ENCODE measurements at regions not wholly inside any gene's neighbourhood (a gene's known extent, or its start where the extent isn't known, plus 50 kb on each side); places are given as distances from the start of the nearest gene placed in this dataset.

GRCh38 chrX:85517994-85518718, 138.7 kb upstream of the POF1B start:
- no peak for DNase-seq

DNA sequence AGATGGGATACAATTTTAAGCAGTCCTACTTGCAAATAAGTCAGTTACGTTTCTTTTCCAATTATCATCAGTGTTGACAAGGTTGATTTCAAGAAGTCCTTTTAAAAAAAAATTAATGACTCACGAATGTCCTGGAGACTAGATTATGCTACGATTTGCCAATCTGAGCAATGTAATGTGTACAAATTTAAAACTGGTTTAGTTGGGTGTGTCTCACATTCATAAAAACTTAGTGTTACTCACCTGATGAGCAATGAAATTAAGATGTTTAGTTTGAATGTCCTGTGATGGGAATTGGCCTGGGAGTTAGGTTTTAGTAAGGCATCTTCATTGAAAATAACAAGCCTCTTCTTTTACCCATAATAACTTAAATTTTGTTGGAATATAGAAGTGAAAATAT, 136.7 kb upstream of the POF1B start:
- no peak for DNase-seq

DNA sequence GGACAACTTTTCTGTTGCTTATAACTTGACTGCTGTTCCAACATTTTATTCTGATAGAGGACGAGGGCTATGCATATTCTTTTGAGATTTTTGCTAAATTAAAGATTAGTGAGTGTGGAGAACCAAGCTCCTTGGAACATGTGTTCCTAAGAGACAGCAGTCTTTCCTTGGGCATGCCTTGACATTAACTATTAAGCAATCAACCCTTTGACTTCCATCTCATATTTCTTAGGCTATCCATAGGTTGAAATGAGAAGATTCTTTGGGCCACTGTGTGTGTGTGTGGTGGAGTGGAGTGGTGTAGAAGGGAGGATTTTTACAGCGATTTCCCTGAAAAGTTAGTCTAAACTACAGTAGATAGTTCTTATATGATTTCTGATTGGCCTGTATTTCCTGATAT, 127.4 kb upstream of the POF1B start:
- no peak for DNase-seq

GRCh38 chrX:85505801-85506200, 126.3 kb upstream of the POF1B start:
- no peak for DNase-seq

- no peak for DNase-seq
Observed at GRCh38 chrX:85504381-85504780, 124.9 kb upstream of the POF1B start.

DNA sequence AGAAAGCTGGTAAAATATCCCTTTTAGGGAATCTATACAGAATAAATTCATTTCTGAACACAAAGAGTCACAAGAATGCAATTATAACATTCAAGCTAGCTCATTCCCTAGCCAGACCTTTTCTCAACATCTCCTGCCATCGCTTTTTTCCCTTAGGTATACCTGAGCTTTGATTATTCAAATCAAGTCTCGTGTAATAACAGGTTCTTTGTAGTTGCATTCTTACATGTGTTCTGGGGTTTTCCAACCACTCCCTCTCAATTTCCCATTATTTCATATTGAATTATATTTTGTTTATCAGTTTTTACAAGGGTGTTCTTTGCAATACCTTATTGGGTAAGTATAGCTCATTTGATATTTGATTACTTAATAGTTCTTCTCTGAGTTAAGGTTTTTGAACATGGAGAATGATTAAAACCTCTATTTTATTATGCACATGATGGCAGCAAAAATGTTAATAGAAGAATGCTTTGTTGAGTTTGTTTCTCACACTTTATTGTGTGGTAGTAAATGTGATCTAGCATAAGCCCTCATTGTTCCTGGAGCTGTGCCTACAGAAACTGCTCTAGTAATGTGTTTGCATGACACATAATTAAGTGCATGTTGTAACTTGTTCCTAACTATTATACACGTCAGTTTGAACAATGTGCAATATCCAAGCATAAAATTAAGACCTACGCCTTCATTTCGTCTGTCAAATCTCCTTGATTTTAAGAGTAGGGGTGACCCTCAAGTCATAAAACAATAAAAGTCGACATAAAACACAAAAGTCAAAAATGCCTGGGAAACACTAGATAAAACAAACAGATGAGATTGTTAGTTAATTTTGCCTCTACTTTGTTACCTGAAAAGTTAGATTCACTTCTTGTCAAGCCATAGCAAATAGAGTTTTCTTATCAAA, 124.0 kb upstream of the POF1B start:
- DNase-seq: no peak

GRCh38 chrX:85501349-85501748, 121.9 kb upstream of the POF1B start:
- DNase-seq: no peak

DNA sequence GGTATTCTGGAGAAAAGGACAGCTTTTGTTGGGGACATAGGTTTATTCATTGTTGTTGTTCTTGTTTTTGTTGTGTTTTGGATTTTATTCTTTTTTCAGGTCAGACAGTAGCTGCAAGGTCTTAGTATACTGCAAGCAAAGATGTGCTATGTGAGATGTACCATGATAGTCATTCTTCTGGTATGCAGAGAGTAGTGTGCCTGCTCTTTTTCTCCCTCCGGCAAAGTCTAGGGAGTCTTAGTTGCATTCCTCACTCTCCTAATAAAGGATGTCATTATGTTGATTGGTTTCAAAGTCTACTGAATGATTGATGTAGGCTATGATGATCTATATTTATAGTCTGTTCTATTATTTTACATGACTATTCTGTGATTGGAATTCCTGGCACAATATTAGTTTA, 119.9 kb upstream of the POF1B start:
- no peak for DNase-seq

DNA sequence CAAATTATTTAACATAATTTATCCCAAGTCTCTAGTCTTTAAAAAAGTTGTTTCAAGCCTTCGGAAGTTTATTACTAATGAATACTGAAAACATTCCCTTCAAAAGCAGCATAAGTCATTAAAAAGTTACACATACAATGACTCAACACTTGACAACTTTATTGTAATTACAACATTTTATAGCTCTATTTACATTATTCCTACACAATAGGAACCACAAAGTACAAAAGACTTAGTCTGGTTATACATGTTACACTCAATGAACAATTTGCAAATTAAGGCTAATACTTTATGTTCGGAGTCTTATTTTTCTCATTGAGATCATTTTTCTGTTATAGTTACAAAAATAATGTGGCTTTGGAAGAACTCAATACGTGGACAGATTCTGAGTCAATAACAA, 114.4 kb upstream of the POF1B start:
- no peak for DNase-seq

DNA sequence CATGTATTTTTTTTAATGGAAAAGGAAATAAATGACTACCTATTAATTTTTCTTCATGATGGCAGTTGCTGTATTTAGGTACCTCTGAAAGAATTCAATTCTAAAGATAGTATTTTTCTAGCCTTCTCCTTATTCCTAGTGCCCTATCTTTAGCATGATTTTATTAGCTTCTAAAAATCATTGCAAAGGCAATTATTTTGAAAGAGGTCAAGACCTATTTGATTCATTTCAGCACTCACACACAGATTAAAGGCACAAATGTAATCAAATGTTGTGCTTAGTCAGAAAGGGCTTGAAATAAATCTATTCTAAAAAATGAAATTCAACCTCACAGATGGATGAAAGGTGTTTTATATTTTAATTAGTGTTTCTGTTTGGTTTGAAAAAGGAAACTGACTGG, 74.8 kb upstream of the POF1B start:
- DNase-seq: no peak

DNA sequence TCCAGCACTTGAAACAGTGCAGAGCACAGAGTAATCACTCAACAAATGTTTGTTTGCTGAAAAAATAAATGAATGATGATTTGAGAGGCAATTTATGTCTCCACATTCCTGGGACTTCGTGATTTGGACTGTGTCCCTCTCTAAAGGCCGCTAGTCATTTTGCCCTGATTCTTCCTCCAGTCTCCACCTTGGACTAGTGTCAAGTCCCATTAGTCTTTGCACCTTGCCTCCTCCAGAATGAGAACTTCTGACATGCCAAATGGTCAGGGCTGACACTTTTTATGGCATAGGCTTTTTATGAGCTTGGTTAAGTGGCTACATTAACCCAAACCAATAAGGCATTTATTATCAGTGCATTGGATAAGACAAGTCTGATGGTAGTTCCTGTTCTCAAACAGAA, 65.1 kb upstream of the POF1B start:
- DNase-seq: no peak

Measured in fibroblast of skin of back (primary cell).